Endothelial cell of umbilical vein (primary cell): ENCODE measurements at regions not wholly inside any gene's neighbourhood (a gene's known extent, or its start where the extent isn't known, plus 50 kb on each side); places are given as distances from the start of the nearest gene placed in this dataset.

Experiments used
- BruUV-seq: library from RNA; stranded (reverse); fragments of 400-500 nt; replicated peaks from 2 replicates; lab custom pipeline; 2021; lab: Mats Ljungman, UMichigan
- CTCF ChIA-PET: fragments of 300-600, 350-600 bp; sonication (Branson Sonifier 250); formaldehyde crosslinking; loops from one replicate; lab custom pipeline; 2021; ENCODE audit warnings: antibody characterized with exemption, inconsistent platforms; lab: Charles Lee
- POLR2A ChIA-PET: fragments of 300-600, 350-600 bp; sonication (Branson Sonifier 250); formaldehyde crosslinking; loops from one replicate; lab custom pipeline; 2021; ENCODE audit warnings: antibody characterized with exemption, inconsistent platforms; lab: Charles Lee
- DNase-seq: peaks from one replicate; pipeline ENCODE4 v3.0.0-alpha.2; 2011; ENCODE audit warnings: low read depth, low spot score
- FAIRE-seq: peaks from 2 replicates; lab custom pipeline; 2011; peaks lifted over from hg19 to GRCh38; lab: Jason Lieb, UNC
- H2AFZ ChIP-seq: 2 replicates; pipeline ENCODE4 v1.6.0; 2012; ENCODE audit warnings: low read depth, low read length, control low read depth, inconsistent platforms
- H3K27ac ChIP-seq: 2 replicates; pipeline ENCODE4 v1.5.1; 2011; ENCODE audit warnings: low read depth, mild to moderate bottlenecking, control low read depth, low read length, moderate library complexity; ENCODE audit not compliant: insufficient read depth
- H3K27me3 ChIP-seq, 2 experiments: 2 replicates each; pipeline versions ENCODE4 v1.6.0 to v1.6.1; 2011; ENCODE audit warnings: low read length in 2 of 2, mixed read lengths in 1 of 2; ENCODE audit not compliant: control insufficient read depth in 2 of 2, insufficient read depth in 2 of 2
- H3K36me3 ChIP-seq, 2 experiments: 2 replicates in 1 of 2; 3 replicates in 1 of 2; pipeline ENCODE4 v1.5.1; 2011; ENCODE audit warnings: low read length in 2 of 2, mild to moderate bottlenecking in 1 of 2, moderate library complexity in 1 of 2; ENCODE audit not compliant: control insufficient read depth in 2 of 2, insufficient read depth in 2 of 2; ENCODE audit errors: extremely low read depth in 1 of 2
- H3K4me1 ChIP-seq: 3 replicates; pipeline ENCODE4 v1.5.1; 2011; ENCODE audit warnings: mild to moderate bottlenecking, low read length; ENCODE audit not compliant: control insufficient read depth, insufficient read depth; ENCODE audit errors: extremely low read depth
- H3K4me2 ChIP-seq: 2 replicates; pipeline ENCODE4 v1.6.1; 2011; ENCODE audit warnings: low read length, control low read depth, mixed read lengths; ENCODE audit not compliant: insufficient read depth
- H3K4me3 ChIP-seq, 3 experiments: fragments of 200-600 bp in 1 of 3; sonication (generic), shearing (Covaris generic) in 1 of 3; replicated peaks in 1 of 3; 2 replicates each; pipeline ENCODE4 v1.5.1; 2011 to 2016; ENCODE audit warnings: control low read depth in 3 of 3, low read length in 3 of 3, mild to moderate bottlenecking in 2 of 3, inconsistent platforms in 1 of 3, low read depth in 1 of 3, moderate library complexity in 1 of 3; ENCODE audit not compliant: insufficient read depth in 1 of 3
- H3K79me2 ChIP-seq: 2 replicates; pipeline ENCODE4 v1.6.0; 2012; ENCODE audit warnings: low read length, inconsistent platforms; ENCODE audit not compliant: control insufficient read depth, insufficient read depth
- H3K9ac ChIP-seq: replicated peaks from 2 replicates; pipeline ENCODE3; 2011; ENCODE audit warnings: low read length, control low read depth; ENCODE audit not compliant: insufficient read depth; ENCODE audit errors: extremely low read depth
- H3K9me1 ChIP-seq: replicated peaks from 3 replicates; pipeline ENCODE4 v1.6.0; 2011; ENCODE audit warnings: mild to moderate bottlenecking, low read length; ENCODE audit not compliant: control insufficient read depth, insufficient read depth; ENCODE audit errors: extremely low read depth
- H3K9me3 ChIP-seq: replicated peaks from 2 replicates; pipeline ENCODE4 v1.5.1; 2012; ENCODE audit warnings: low read length, inconsistent platforms; ENCODE audit not compliant: control insufficient read depth, insufficient read depth
- H4K20me1 ChIP-seq: replicated peaks from 2 replicates; pipeline ENCODE3; 2011; ENCODE audit warnings: mild to moderate bottlenecking, low read length; ENCODE audit not compliant: control insufficient read depth, insufficient read depth; ENCODE audit errors: extremely low read depth
- CTCF ChIP-seq, 2 donors: IDR thresholded peaks; 1 replicate in 1 of 2; 2 replicates in 1 of 2; pipeline ENCODE4 v1.5.1; 2011; ENCODE audit warnings: low read length in 2 of 2, mild to moderate bottlenecking in 2 of 2, moderate library complexity in 2 of 2, control low read depth in 1 of 2, inconsistent platforms in 1 of 2, low read depth in 1 of 2; ENCODE audit not compliant: insufficient read depth in 1 of 2; ENCODE audit errors: extremely low read depth in 1 of 2
- GATA2 ChIP-seq: IDR thresholded peaks from 2 replicates; pipeline ENCODE4 v1.7.0; 2011; ENCODE audit warnings: low read depth, mild to moderate bottlenecking, moderate library complexity, mixed read lengths, low read length; ENCODE audit not compliant: insufficient read length, insufficient read depth
- JUN ChIP-seq: IDR thresholded peaks from 2 replicates; pipeline ENCODE4 v1.6.1; 2011; ENCODE audit warnings: borderline replicate concordance, low read depth; ENCODE audit not compliant: insufficient read length, insufficient read depth
- MAX ChIP-seq: IDR thresholded peaks from 2 replicates; pipeline ENCODE4 v1.6.1; 2011; ENCODE audit not compliant: insufficient read depth, insufficient read length
- POLR2A ChIP-seq: IDR thresholded peaks from 2 replicates; pipeline ENCODE4 v1.6.1; 2012; ENCODE audit warnings: low read depth, mild to moderate bottlenecking, control low read depth, low read length
- dilution Hi-C: fragments of 300-500 bp; cut with MboI; formaldehyde crosslinking; loops from one replicate; pipeline ENCODE4 v1.15.0; 2019; ENCODE audit warnings: low sequenced_read_pairs; ENCODE audit not compliant: extremely low pct_ligation_motif_present
- intact Hi-C: fragments of 100-400 bp; cut with micrococcal nuclease; formaldehyde crosslinking; loops from one replicate; pipeline ENCODE4 v1.10.0; 2022

- CTCF ChIA-PET = interaction anchor here (1.0 kb wide), 1 partner anchor 382 kb away, joined by 3 read pairs; no protein-coding TSS in a partner anchor
- H3K4me1 ChIP-seq = no peaks in the 10 kb centered on the region
These were observed 202.5 kb upstream of the HES1 start for GRCh38 chr3:193933451-193933850.

More at GRCh38 chr3:193933451-193933850, 202.5 kb upstream of the HES1 start:
- no peaks in the 10 kb centered on the region for H3K79me2 ChIP-seq
- no TSS peak for BruUV-seq
- no peak overlapping the region for H3K4me2 ChIP-seq
- no peaks in the 10 kb centered on the region for H4K20me1 ChIP-seq
- no peak for TF ChIP-seq JUN
- no peak for TF ChIP-seq MAX
- TF ChIP-seq POLR2A = no peak
- no peak for TF ChIP-seq CTCF (IDR thresholded peaks at IDR 0.05; ENCODE audit: extremely low read depth in 1 of 2, insufficient read depth in 1 of 2, low read depth in 1 of 2, low read length in 2 of 2)
- no peak for TF ChIP-seq GATA2
- no peak overlapping the region for H3K9ac ChIP-seq
- POLR2A ChIA-PET = no interaction called here
- FAIRE-seq = no peak
- H3K9me1 ChIP-seq = no peaks in the 10 kb centered on the region
- no peaks in the 10 kb centered on the region for H3K9me3 ChIP-seq
- H3K36me3 ChIP-seq = no peaks in the 10 kb centered on the region
- DNase-seq = no peak
- no peak overlapping the region for H3K4me3 ChIP-seq
- H3K27me3 ChIP-seq = peaks cover 17 to 26% of the 10 kb centered on the region in 2 experiments
- H2AFZ ChIP-seq = no peak overlapping the region
- dilution Hi-C loops (no loop called here), intact Hi-C loops (no loop called here)
- no peak overlapping the region for H3K27ac ChIP-seq
